ENCODE measurements at regions not wholly inside any gene's neighbourhood (a gene's known extent, or its start where the extent isn't known, plus 50 kb on each side); places are given as distances from the start of the nearest gene placed in this dataset.

DNA sequence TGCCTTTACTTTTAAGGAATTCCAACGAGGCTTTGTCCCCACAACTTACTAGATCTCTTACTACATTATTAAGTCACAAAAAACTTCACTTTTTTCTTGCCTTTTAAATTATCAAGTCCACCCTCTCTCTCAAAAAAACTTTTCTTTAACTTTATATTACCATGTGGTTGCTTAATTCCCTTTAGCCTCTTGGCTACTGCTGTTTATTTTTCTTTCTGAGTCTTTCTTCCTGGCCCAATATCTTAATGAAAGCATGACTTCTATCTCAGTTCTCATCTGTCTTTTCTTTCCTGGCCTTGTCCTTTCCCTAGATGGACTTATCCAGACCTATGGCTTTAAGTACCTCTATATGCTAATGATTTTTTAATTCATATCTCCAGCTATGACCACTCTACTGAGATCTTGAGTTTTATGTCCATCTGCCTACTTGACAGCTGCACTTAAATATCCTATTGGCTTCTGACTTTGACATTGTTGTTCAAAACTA is 710.5 kb downstream of the RFPL4B start:
- no peak for TF ChIP-seq TCF7L2 (IDR thresholded peaks at IDR 0.05; ENCODE audit: low read depth, low read length)
- TF ChIP-seq, protein P1, sequence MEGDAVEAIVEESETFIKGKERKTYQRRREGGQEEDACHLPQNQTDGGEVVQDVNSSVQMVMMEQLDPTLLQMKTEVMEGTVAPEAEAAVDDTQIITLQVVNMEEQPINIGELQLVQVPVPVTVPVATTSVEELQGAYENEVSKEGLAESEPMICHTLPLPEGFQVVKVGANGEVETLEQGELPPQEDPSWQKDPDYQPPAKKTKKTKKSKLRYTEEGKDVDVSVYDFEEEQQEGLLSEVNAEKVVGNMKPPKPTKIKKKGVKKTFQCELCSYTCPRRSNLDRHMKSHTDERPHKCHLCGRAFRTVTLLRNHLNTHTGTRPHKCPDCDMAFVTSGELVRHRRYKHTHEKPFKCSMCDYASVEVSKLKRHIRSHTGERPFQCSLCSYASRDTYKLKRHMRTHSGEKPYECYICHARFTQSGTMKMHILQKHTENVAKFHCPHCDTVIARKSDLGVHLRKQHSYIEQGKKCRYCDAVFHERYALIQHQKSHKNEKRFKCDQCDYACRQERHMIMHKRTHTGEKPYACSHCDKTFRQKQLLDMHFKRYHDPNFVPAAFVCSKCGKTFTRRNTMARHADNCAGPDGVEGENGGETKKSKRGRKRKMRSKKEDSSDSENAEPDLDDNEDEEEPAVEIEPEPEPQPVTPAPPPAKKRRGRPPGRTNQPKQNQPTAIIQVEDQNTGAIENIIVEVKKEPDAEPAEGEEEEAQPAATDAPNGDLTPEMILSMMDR (IDR thresholded peaks at IDR 0.05), result no peak
- TF ChIP-seq SIN3A (IDR thresholded peaks at IDR 0.05; ENCODE audit: borderline replicate concordance, insufficient read depth, low read depth, low read length), result no peak
- TF ChIP-seq POLR2AphosphoS5 (IDR thresholded peaks at IDR 0.05; ENCODE audit: low read depth, low read length), result no peak
- TF ChIP-seq REST (IDR thresholded peaks at IDR 0.05; ENCODE audit: insufficient read depth in 1 of 2, low read depth in 2 of 2, low read length in 1 of 2), result no peak
- BruUV-seq (replicated peaks), result no TSS peak
- in situ Hi-C loops (cut with HindIII; ENCODE audit: low pct_unique_long_range_greater_than_20kb, low sequenced_read_pairs), result no loop called here
- intact Hi-C loops (cut with micrococcal nuclease; ENCODE audit: unreplicated experiment), result no loop called here
- CTCF ChIA-PET, result no interaction called here
- Histone ChIP-seq H3K4me3 (ENCODE audit: low read depth in 2 of 2, low read length in 2 of 2) (no peak overlapping the region), H3K9me3 (ENCODE audit: control insufficient read depth, insufficient read depth, low read depth, low read length) (no peaks in the 10 kb centered on the region), H3K36me3 (ENCODE audit: control insufficient read depth, insufficient read depth, low read length) (no peaks in the 10 kb centered on the region), H3K4me1 (ENCODE audit: control insufficient read depth, insufficient read depth, low read length) (no peaks in the 10 kb centered on the region), H3K27me3 (ENCODE audit: control insufficient read depth, insufficient read depth, low read length) (no peaks in the 10 kb centered on the region), H3K27ac (ENCODE audit: low read length) (no peak overlapping the region)
- no peak for DNase-seq (ENCODE audit: low read depth, low spot score)
- POLR2A ChIA-PET, result no interaction called here
- ATAC-seq, result no peak

DNA sequence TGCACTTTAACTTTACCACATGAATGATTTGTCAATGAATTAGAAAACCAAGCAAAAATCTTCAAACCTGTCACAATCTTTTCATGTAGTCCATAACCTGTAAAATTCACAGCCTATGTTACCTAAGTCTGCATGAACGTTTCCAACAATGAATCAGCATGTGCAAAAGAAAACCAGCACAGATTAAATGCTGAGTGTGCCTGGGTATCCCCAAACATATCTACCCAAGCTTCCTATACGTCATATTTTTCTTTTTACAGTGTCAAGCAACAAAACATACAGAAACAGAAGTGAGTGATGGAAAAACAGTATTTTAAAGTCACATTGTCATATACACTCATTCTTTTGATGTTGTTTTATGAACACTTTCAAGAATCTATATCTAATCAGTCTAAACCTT is 713.5 kb downstream of the RFPL4B start:
- no peaks in the 10 kb centered on the region for H3K9me3 ChIP-seq (ENCODE audit: control insufficient read depth, insufficient read depth, low read depth, low read length)
- TF ChIP-seq REST (IDR thresholded peaks at IDR 0.05; ENCODE audit: insufficient read depth in 1 of 2, low read depth in 2 of 2, low read length in 1 of 2) (no peak), SIN3A (IDR thresholded peaks at IDR 0.05; ENCODE audit: borderline replicate concordance, insufficient read depth, low read depth, low read length) (no peak), TCF7L2 (IDR thresholded peaks at IDR 0.05; ENCODE audit: low read depth, low read length) (no peak), POLR2AphosphoS5 (IDR thresholded peaks at IDR 0.05; ENCODE audit: low read depth, low read length) (no peak)
- TF ChIP-seq, protein P1 (IDR thresholded peaks at IDR 0.05), result no peak
- H3K4me1 ChIP-seq (ENCODE audit: control insufficient read depth, insufficient read depth, low read length), result no peaks in the 10 kb centered on the region
- H3K27ac ChIP-seq (ENCODE audit: low read length), result no peak overlapping the region
- H3K27me3 ChIP-seq (ENCODE audit: control insufficient read depth, insufficient read depth, low read length), result no peaks in the 10 kb centered on the region
- CTCF ChIA-PET, result no interaction called here
- in situ Hi-C loops (cut with HindIII; ENCODE audit: low pct_unique_long_range_greater_than_20kb, low sequenced_read_pairs) (no loop called here), intact Hi-C loops (cut with micrococcal nuclease; ENCODE audit: unreplicated experiment) (no loop called here)
- H3K36me3 ChIP-seq (ENCODE audit: control insufficient read depth, insufficient read depth, low read length), result no peaks in the 10 kb centered on the region
- H3K4me3 ChIP-seq (ENCODE audit: low read depth in 2 of 2, low read length in 2 of 2), result no peak overlapping the region
- ATAC-seq (no peak), DNase-seq (ENCODE audit: low read depth, low spot score) (no peak)
- POLR2A ChIA-PET, result no interaction called here
- BruUV-seq (replicated peaks), result no TSS peak
